ENCODE measurements at regions not wholly inside any gene's neighbourhood (a gene's known extent, or its start where the extent isn't known, plus 50 kb on each side); places are given as distances from the start of the nearest gene placed in this dataset.

- Histone ChIP-seq H2BK15ac (ENCODE audit: low read length) (no peak overlapping the region), H3K4me2 (ENCODE audit: insufficient read depth in 1 of 2, low read depth in 2 of 2, low read length in 2 of 2) (no peak overlapping the region), H4K5ac (ENCODE audit: insufficient read length, low read depth, low read length) (no peak overlapping the region), H4K8ac (ENCODE audit: extremely low read depth, insufficient read depth, low read length) (no peak overlapping the region), H3K9ac (replicated peaks in 1 of 4; ENCODE audit: extremely low read depth in 1 of 4, low read depth in 3 of 4, low read length in 3 of 4) (no peak overlapping the region), H3K4me3 (ENCODE audit: extremely low read depth in 1 of 4, insufficient read depth in 2 of 4, low read depth in 3 of 4, low read length in 4 of 4) (no peak overlapping the region), H3K36me3 (ENCODE audit: control insufficient read depth in 2 of 4, insufficient read depth in 4 of 4, low read length in 3 of 4) (no peaks in the 10 kb centered on the region; a peak in 1 of 8 replicates), H3K4ac (replicated peaks; ENCODE audit: insufficient read length, low read depth, low read length) (no peak overlapping the region), H3K9me3 (ENCODE audit: insufficient read depth in 2 of 2, low read depth in 1 of 2, low read length in 1 of 2) (0 out of 4 replicates have a peak, but pooled peaks cover 3% of the 10 kb centered on the region in 2 experiments), H3K56ac (replicated peaks; ENCODE audit: insufficient read length, low read depth, low read length) (no peak overlapping the region), H2BK20ac (ENCODE audit: low read length) (no peak overlapping the region), H3K23ac (ENCODE audit: insufficient read length) (no peak overlapping the region), H3K27me3 (replicated peaks in 1 of 4; ENCODE audit: control insufficient read depth in 3 of 4, extremely low read depth in 1 of 4, insufficient read depth in 3 of 4, low read length in 3 of 4) (no peaks in the 10 kb centered on the region), H3K18ac (ENCODE audit: extremely low read depth, low read length) (no peak overlapping the region), H3K27ac (ENCODE audit: low read depth, low read length) (no peak overlapping the region), H2AK5ac (ENCODE audit: low read depth, low read length) (no peak overlapping the region), H3K14ac (ENCODE audit: insufficient read length) (no peak overlapping the region), H2BK12ac (ENCODE audit: low read depth, low read length) (no peak overlapping the region), H3K4me1 (replicated peaks in 1 of 4; ENCODE audit: control insufficient read depth in 3 of 4, insufficient read depth in 4 of 4, low read length in 3 of 4) (no peaks in the 10 kb centered on the region), H2BK5ac (ENCODE audit: low read depth, low read length) (no peak overlapping the region), H4K91ac (replicated peaks; ENCODE audit: insufficient read length, low read length) (no peak overlapping the region), H2BK120ac (replicated peaks; ENCODE audit: low read depth, low read length) (no peak overlapping the region), H3K23me2 (ENCODE audit: low read depth, low read length) (no peaks in the 10 kb centered on the region), H2AFZ (ENCODE audit: low read length) (no peak overlapping the region), H4K20me1 (replicated peaks in 1 of 2; ENCODE audit: control insufficient read depth in 1 of 2, insufficient read depth in 2 of 2, low read length in 2 of 2) (no peaks in the 10 kb centered on the region), H3K79me1 (ENCODE audit: low read depth, low read length) (no peaks in the 10 kb centered on the region), H3K79me2 (ENCODE audit: control insufficient read depth in 1 of 2, insufficient read depth in 2 of 2, low read length in 2 of 2) (no peaks in the 10 kb centered on the region)
- no peak for DNase-seq (ENCODE audit: low read depth in 1 of 2, low spot score in 2 of 2)
- no peak for FAIRE-seq
- POLR2A ChIA-PET (ENCODE audit: partially characterized antibody), result no interaction called here
- CTCF ChIA-PET (ENCODE audit: partially characterized antibody), result no interaction called here
- WGBS, 2 experiments (ENCODE audit: extremely low coverage in 1 of 2, insufficient coverage in 1 of 2, insufficient read length in 1 of 2, insufficient replicate concordance in 2 of 2, low coverage in 1 of 2, low lambda C conversion rate in 2 of 2, missing lambda C conversion rate in 1 of 2), result 88% methylated on average over 2 of the region's 2 CpGs; no CpG with 5 or more reads in 1 of the 2 experiments
- TF ChIP-seq SIX5 (IDR thresholded peaks at IDR 0.05; ENCODE audit: low read depth, low read length), result no peak
- TF ChIP-seq CREB1 (IDR thresholded peaks at IDR 0.05), result no peak
- TF ChIP-seq TEAD4 (IDR thresholded peaks at IDR 0.05; ENCODE audit: low read depth, low read length), result no peak
Observed at GRCh38 chr12:46693518-46693917, 132.3 kb downstream of the SLC38A4 start.
